Thymus (tissue), 11 donors: ENCODE measurements at regions not wholly inside any gene's neighbourhood (a gene's known extent, or its start where the extent isn't known, plus 50 kb on each side); places are given as distances from the start of the nearest gene placed in this dataset.

ENCODE experiments used
- DNase-seq, 9 donors: peaks; one replicate each; pipeline ENCODE4 v3.0.0-alpha.2; 2013; ENCODE audit warnings: low spot score in 9 of 9, low read depth in 6 of 9, missing footprints in 1 of 9
- H3K27ac ChIP-seq, 2 donors: one replicate each; pipeline ENCODE4 v1.5.1; 2013; ENCODE audit warnings: control low read depth in 1 of 2, low read depth in 1 of 2, low read length in 1 of 2, mild to moderate bottlenecking in 1 of 2, moderate library complexity in 1 of 2
- H3K27me3 ChIP-seq, 2 donors: one replicate each; pipeline ENCODE4 v1.5.1; 2013; ENCODE audit warnings: low read length in 1 of 2; ENCODE audit not compliant: control insufficient read depth in 2 of 2, insufficient read depth in 1 of 2
- H3K36me3 ChIP-seq, 2 donors: one replicate each; pipeline ENCODE4 v1.5.1; 2013; ENCODE audit warnings: low read length in 1 of 2, mild to moderate bottlenecking in 1 of 2, moderate library complexity in 1 of 2; ENCODE audit not compliant: control insufficient read depth in 2 of 2, insufficient read depth in 2 of 2
- H3K4me1 ChIP-seq, 2 donors: one replicate each; pipeline ENCODE4 v1.5.1; 2013; ENCODE audit warnings: low read length in 2 of 2; ENCODE audit not compliant: control insufficient read depth in 2 of 2, insufficient read depth in 2 of 2
- H3K4me3 ChIP-seq, 2 donors: one replicate each; pipeline ENCODE4 v1.5.1; 2013; ENCODE audit warnings: low read length in 2 of 2, control low read depth in 1 of 2, mild to moderate bottlenecking in 1 of 2
- H3K9me3 ChIP-seq, 2 donors: one replicate each; pipeline ENCODE4 v1.5.1; 2013; ENCODE audit warnings: low read length in 1 of 2, mild to moderate bottlenecking in 1 of 2; ENCODE audit not compliant: control insufficient read depth in 2 of 2, insufficient read depth in 1 of 2
- WGBS: extraction: QIAGEN DNeasy Blood & Tissue Kit; methylation state at CpG from one replicate; pipeline ENCODE4 v1.1.7; 2013; 5-methylcytosine and 5-hydroxymethylcytosine counted together
- donor health status: healthy.

DNA sequence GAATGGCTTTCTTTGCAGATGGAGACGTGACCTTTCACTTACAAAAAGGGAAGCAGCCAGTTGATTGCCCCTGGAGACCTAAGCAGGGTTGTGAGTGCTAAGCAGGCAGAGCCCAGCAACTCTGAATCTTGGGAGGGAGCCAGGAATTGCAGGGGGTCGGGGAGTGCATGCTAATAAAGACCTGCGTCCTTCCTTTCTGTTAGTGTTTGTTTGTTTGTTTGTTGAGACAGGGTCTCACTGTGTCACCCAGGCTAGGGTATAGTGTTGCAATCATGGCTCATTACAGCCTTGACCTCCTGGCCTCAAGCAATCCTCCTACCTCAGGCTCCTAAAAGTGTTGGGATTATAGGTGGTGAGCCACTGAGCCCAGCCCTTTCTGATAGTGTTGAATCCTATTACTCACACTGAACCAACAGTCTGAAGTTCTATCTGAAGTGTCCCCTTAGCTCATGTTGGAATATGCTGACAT lies 137.4 kb downstream of the CEP135 start:
- Histone ChIP-seq H3K9me3 (no peaks in the 10 kb centered on the region), H3K4me1 (peaks cover 0 to 6% of the 10 kb centered on the region in 2 donors), H3K4me3 (no peak overlapping the region), H3K27me3 (no peaks in the 10 kb centered on the region), H3K36me3 (no peaks in the 10 kb centered on the region), H3K27ac (no peak overlapping the region)
- no peak for DNase-seq
- 89% methylated on average over 3 of the region's 3 CpGs for WGBS

DNA sequence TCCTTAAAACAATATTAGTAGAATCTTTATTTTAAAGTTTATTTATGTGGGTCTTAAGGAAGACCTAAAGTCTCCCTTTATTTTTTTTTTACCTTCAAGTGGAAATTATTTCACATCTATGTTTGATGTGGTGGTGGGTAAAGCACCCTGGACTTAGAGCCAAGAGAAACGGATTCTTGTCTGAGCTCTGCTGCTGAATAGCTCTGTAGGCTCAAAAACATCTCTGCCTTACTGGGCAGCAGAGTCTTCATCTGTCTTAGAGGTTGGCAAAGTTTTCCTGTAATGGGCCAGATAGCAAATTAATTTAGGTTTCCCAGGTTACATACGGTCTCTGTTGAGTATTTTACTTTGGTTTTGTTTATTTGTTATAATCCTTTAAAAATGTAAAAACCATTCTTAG lies 136.5 kb downstream of the CEP135 start:
- H3K9me3 ChIP-seq, result no peaks in the 10 kb centered on the region
- H3K36me3 ChIP-seq, result no peaks in the 10 kb centered on the region
- no peaks in the 10 kb centered on the region for H3K27me3 ChIP-seq
- H3K4me3 ChIP-seq, result no peak overlapping the region
- WGBS, result 69% methylated on average over 2 of the region's 2 CpGs
- H3K4me1 ChIP-seq, result peaks cover 0 to 6% of the 10 kb centered on the region in 2 donors
- DNase-seq, result no peak
- H3K27ac ChIP-seq, result no peak overlapping the region

GRCh38 chr4:56084851-56085250 lies 136.1 kb downstream of the CEP135 start:
- DNase-seq, result no peak
- no peak overlapping the region for H3K27ac ChIP-seq
- H3K9me3 ChIP-seq, result no peaks in the 10 kb centered on the region
- no peak overlapping the region for H3K4me3 ChIP-seq
- WGBS, result 88% methylated on average over 4 of the region's 4 CpGs
- peaks cover 0 to 6% of the 10 kb centered on the region in 2 donors for H3K4me1 ChIP-seq
- no peaks in the 10 kb centered on the region for H3K36me3 ChIP-seq
- H3K27me3 ChIP-seq, result no peaks in the 10 kb centered on the region
